ENCODE measurements at regions not wholly inside any gene's neighbourhood (a gene's known extent, or its start where the extent isn't known, plus 50 kb on each side); places are given as distances from the start of the nearest gene placed in this dataset.

DNA sequence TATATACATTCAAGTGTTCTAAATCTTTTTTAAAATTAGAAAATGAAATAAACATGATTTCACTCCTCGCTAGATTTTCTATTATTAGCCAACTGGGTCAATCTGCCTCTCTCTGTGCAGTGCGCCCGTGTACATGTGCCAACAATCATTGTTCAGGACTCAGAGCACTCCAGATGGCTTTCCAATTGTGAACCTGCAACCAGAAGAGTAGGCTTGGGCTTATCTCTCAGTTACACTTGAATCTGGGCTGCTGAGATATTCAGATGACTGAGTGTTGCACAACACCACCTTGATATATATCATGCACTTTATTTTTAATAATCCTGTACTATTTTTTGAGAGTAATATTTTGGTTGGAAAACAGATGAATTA lies 184.0 kb upstream of the FSTL5 start:
- DNase-seq (ENCODE audit: low spot score): no peak

DNA sequence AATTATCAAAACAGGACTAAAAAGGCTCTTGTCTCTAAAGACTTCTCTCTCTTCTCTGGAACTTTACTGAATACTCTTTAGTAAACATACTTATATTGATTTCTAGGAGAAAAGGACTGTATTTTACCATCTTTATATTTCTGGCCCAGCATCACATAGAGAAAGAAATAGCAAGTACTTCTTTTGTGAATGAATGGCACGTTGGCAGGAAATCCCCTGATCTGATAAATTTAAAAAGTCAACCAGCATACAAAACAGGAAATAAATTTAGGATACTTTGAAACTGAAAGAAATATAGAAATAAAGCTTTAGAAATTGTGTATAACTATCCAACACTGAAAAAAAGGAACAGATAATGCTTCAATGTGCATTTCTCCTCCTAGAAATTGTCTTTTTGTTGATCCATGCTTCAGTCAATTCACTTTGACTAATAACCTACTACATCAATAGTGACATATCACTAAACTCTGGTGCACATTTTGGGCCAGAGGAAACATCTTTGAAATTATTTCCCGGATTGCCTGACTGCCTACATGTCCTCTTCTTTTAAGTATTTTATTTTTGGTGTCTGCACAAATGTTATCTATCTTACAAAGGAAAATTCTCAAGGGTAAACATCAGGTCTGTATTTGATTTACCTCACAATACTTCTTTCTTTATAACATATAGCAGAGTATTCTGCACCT lies 183.5 kb upstream of the FSTL5 start:
- no peak for DNase-seq (ENCODE audit: low spot score)

DNA sequence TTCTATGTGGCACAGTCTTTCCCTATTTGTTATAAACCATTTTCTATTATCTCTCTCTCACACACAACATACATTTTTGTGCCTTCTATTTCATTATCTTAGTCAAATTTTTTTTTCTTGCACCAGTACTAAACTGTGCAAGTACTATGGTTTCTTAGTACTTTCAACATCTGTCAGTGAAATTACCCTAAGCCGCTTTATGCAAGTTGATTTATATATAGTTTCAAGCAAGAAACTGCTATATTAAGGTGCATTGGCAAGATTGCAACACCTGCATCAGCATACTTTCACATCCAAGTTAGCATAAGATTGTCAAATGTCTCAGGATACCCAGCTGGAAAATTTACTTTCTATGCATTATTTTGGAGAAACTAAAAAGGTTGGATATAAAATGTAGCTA lies 180.2 kb upstream of the FSTL5 start:
- DNase-seq (ENCODE audit: low spot score): no peak

DNA sequence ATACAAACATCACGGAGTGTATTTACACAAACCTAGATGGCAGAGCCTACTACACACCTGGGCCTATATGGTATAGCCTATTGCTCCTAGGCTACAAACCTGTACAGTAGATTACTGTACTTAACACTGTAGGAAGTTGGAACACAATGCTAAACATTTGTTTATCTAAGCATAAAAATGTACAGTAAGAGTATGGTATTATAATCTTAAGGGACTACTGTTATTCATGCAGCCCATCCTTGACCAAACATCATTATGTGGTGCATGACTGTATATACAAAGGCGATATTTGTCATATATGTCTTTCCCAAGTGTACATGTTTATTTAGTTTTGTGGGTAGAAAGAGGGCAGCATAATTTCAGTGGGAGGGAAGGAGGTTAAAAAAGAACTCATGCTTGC lies 177.7 kb upstream of the FSTL5 start:
- DNase-seq (ENCODE audit: low spot score): no peak

DNA sequence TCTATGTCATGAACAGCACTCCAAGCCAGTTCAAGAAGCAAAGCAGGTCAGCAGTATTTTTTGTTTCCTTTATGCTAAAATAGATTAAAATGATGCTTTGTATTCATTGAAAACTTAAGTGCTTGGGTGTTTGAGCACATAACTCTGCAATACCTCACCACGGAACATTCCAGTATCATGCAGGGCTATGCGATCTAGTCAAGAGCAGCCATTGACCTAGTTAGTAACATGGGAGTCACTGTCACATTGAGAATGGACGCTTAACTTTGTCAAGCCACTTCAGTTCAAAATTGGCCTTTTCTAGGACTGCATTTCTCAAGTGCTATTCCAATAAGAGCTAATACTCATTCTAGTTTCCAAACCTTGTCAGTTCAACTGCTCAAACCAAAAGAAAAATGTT lies 160.1 kb upstream of the FSTL5 start:
- no peak for DNase-seq (ENCODE audit: low spot score)

DNA sequence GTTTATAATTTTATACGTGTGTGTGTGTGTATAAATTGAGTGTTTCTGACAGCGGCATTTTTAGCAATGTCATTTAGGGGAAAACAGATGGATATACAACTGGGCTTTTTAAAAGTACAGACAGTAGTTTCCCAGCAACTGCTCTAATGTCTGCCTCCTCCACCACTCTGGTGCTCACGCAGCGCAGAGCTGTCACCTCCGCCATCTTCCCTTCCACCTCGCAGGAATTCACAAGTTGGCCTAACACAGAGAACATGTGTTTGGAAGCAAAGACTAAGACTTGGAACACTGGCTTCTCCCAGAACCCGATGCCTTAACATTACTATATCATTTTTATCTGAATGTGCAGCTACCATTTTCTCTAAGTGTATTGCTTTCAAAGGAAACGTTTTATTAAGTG lies 158.3 kb upstream of the FSTL5 start:
- DNase-seq (ENCODE audit: low spot score): no peak

DNA sequence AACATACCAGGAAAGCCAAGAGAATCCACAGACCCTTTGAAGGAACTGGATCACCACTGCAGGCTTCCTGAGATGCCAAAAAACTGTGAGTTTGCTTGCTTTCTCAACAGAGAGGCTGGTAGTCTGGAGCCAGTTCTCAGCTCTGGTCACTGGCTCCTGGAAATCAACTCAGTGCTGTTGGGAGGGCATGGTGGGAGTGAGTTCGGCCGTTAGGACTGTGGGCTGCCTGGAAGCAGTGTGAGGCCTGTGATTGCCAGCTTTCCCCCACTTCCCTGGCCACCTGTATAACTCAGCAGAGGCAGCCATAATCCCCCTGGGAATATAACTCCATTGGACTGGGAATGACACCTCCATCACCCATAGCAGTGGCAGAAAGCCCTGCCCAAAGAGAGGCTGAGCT lies 122.0 kb upstream of the FSTL5 start:
- DNase-seq (ENCODE audit: low spot score): no peak

DNA sequence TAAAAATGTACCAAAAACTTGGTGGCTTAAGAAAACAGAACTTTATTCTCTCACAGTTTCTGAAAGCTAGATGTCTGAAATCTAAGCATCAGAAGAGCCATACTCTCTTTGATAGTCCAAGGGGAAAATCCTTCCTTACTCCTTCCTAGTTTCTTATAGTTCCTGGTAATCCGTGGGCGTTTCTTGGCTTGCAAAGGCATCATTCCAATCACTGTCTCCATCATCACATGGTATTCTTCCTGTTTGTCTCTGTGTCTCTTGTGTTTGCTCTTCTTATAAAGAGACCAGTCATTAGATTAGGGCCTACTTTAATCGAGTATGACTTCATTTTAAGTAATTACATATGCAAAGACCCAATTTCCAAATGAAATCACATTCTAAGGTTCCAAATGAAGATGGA lies 118.9 kb upstream of the FSTL5 start:
- no peak for DNase-seq (ENCODE audit: low spot score)

DNA sequence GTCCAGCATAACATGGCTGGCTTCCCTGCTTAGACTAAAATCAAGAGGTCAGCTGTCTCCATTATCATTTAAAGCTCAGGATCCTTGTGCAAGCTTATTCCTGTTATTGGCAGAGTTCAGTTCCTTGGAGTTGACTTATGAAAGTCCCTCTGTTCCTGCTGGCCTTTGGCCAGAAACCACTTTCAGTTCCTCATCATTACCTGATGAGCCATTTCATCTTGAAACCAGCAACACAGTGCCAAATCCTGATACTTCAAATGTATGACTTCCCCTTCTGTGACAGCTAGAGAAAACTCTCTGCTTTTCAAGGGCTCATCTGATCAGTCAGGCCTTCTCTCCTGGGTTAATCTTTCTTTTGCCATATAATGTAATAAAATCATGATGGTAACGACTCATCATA lies 110.6 kb upstream of the FSTL5 start:
- DNase-seq (ENCODE audit: low spot score): peak; percentile 90

DNA sequence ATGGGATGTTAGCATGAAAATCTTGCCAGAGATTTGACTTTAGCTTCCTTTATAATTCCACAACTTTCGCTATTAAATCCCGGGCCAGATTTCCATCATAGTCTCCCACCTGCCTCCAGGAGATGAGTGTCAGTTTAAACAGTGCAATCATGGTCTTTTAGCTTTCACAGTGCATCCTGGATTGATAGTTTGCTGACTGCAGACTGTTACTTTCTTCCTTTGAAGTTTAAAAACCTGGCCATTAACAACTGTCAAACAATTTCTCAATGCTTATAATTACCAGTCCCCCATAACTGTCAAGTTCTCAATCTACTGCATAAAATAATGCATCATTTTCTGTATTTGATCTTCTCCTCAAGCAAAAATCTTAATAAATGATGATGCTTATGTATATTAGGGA lies 108.4 kb upstream of the FSTL5 start:
- no peak for DNase-seq (ENCODE audit: low spot score)

DNA sequence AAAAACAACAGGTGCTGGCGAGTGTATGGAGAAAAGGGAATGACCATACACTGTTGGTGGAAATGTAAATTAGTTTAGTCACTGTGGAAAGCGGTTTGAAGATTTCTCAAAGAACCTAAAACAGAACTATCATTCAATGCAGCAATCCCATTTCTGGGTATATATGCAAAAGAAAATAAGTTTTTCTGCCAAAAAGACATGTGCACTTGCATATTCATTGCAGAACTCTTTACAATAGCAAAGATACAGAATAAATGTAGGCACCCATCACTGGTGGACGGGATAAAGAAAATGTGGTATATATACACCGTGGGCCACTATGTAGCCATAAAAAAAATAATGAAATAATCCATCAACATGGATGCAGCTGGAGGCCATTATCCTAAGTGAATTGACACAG lies 105.1 kb upstream of the FSTL5 start:
- no peak for DNase-seq (ENCODE audit: low spot score)

DNA sequence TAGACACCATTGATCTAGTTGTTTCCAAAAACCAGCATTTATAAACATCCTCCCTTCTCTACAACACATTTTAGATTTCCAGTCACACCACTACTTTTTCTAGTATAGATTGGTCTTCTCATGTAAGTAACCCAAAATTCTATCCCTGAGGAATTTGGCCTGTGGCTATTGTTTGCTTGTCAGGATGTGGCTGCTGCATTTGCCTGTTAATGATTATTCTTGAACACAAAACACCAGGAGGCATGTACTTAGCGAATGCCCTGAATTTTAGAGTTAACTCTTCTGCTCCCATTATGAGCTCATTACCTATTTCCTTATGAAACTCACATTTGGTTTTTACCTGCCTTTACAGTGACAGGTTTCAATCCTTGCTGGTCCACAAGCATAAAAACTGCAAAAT lies 102.0 kb upstream of the FSTL5 start:
- peak; percentile 49 for DNase-seq (ENCODE audit: low spot score)

DNA sequence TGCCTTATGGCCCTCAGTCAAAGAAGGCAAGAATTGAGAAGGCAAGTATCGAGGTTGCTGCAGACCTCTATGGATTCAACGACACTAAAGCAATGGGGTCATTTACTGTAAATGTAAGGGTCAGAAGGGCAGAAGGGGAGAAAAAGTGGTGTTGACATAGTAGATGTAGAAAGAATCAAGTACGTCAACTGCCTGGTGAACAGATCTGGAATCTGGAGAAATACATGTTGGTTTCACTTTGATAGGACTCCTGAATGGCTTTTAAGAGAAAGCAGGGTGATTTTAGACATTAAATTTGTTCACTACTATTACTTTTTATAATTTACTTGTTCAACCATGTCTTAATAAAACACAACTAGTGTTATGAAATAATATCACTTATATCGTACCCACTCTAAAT lies 81.3 kb upstream of the FSTL5 start:
- no peak for DNase-seq (ENCODE audit: low spot score)

DNA sequence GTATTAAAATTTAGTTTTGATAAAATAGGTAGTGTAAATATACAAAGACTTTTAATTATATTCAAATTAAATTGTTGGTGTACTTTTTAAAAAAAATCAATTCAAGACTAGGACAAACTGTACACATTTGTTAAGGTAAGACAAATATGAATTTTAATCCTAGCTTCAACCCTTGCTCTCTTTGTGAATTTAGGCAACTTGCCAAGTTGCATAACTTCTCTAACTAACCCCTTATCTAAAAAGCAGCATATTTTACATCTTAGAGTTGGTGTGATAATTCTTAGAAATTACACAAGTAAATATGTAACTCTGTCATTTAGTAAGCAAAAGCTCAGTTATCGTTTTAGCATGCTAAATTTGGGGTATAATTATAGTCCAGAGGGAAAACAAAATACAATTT lies 78.1 kb upstream of the FSTL5 start:
- DNase-seq (ENCODE audit: low spot score): no peak

DNA sequence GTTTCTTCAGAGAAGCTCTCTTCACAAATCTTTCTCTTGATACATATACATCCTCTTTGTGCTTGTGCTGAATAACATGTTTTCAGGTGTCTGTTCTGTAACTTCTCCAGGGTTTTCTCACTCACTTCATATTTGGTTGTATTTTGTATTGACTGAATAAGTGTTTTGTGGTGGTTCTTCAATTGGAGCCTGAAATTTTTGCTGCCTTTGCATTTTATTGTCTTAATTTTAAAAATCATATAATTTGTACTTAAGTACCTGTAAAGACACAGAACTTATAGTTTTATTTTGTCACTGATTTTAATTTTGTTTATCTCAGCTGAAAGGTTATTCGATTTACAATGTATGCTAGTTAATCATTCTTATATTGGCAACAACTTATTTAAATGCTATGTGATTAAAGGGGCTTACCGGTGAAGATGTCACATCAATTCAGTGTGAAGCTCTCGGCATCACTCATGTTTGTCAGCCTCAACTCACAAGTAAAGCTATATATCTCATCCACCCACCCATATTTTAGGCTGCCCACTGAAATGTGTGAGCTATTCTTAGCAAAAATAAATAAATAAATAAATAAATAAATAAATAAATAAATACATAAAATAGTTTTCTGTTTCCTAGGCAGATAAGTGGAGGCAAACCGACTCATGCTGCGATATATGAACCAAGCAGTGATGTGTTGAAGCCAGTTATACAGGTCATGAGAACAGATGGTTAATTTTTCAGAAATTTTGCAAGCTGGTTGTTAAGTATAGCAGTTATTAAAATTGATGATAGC lies 76.4 kb upstream of the FSTL5 start:
- DNase-seq (ENCODE audit: low spot score): no peak

DNA sequence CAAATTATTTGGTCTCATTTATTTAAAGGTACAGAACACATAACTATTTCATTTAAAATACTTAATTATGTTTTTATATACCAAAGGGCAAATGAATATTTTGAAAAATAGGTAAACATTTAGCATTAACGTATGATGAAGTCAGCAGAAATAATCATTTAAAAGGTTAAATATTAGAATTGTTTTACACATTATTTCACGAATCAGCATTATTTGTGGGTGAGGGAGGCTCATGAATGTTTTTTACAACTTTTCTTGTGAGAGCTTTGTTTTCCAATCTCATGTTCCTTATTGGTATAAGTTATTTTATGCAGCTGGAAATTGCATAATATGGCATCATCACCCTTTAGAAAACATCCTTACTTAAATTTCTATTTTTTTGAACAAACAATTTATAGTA lies 73.9 kb upstream of the FSTL5 start:
- DNase-seq (ENCODE audit: low spot score): no peak

DNA sequence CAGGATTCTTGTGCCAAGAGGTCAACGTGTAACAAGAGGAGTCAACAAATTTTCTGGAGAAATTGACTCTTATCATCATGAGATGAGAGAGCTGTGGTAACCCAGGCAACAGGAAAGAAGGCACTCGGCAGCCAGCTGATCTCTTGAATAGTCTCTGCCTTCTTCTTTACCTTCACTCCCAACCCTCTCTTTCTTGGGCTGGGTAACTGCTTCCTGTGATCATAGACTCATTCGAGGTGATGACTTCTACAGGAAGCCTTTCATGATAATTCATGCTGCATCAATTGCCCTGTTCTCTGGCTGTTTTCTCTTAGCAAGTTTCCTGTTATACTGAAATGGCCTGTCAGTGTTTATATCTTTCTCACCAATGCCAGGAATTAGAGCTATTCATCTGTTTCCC lies 70.8 kb upstream of the FSTL5 start:
- no peak for DNase-seq (ENCODE audit: low spot score)

DNA sequence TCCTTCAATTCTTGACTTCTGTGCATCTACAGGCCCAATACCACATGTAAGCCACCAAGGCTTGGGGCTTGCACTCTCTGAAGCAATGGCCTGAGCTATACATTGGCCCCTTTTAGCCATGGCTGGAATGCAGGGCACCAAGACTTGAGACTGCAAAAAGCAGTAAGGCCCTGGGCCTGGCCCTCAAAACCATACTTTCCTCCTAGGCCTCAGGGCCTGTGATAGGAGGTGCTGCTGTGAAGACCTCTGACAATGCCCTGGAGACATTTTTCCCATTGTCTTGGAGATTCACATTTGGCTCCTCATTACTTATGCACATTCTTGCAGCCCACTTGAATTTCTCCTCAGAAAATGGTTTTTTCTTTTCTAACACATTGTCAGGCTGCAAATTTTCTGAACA lies 68.5 kb upstream of the FSTL5 start:
- DNase-seq (ENCODE audit: low spot score): no peak

DNA sequence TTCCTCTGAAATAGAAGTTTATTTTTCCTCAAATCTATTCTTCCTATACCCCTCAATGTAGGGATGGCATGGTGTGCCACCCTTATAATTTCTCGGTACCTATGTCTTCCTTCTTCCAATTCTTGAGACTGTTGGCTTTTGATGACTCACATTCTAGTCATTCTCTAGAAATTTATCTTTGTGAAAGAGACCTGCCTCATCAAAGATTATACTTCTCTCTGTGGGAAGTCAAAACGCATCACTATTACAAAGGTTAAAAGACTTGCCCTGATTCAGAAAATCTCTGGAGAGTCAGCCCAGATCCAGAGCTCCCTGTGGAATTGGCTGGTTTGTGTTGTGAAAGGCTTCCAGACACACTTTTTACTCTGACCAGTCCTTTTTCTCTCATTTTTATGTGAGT lies 65.9 kb upstream of the FSTL5 start:
- peak; percentile 42 for DNase-seq (ENCODE audit: low spot score)

DNA sequence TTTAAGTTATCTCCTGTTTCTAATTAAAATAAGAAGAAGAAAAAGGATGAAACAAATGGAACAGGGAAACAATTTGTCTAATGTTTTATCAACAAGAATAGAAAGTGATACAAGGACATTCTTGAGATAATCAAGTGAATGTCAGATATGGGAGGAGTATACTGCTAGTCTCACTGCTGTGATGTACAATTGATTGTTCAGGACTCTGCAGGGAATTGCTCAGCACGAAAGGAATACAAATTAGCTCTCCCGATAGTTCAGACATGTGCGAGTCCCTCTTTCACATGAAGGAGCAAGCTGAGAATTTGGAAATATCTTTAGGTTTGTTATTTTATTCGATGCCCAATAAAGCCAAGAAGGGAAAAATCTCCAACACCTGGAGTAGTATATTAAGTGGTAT lies 57.3 kb upstream of the FSTL5 start:
- DNase-seq (ENCODE audit: low spot score): no peak

Measured in kidney tubule cell (primary cell).